GM19397 (cell line): ENCODE measurements at regions not wholly inside any gene's neighbourhood (a gene's known extent, or its start where the extent isn't known, plus 50 kb on each side); places are given as distances from the start of the nearest gene placed in this dataset.
"Not testable (repeated sequence)": the region's sequence is repeated elsewhere in the genome, so short reads cannot be mapped to it uniquely, and the experiment has no call there.

ENCODE experiments used
- ATAC-seq: cut with Tn5 transposase; IDR thresholded peaks from one replicate; pipeline ENCODE4 v1.9.1; 2021; ENCODE audit warnings: mild to moderate bottlenecking, moderate library complexity; ENCODE audit not compliant: unreplicated experiment

GRCh38 chr4:188430384-188430783 is 291.1 kb downstream of the TRIML1 start:
- no peak for ATAC-seq

GRCh38 chr4:188432328-188432727 is 293.1 kb downstream of the TRIML1 start:
- ATAC-seq, result no peak

GRCh38 chr4:188433741-188434315 is 294.6 kb downstream of the TRIML1 start:
- no peak for ATAC-seq

GRCh38 chr4:188434643-188435042 is 295.4 kb downstream of the TRIML1 start:
- ATAC-seq, result no peak

- ATAC-seq, result no peak
Observed at GRCh38 chr4:188435381-188435780, 296.1 kb downstream of the TRIML1 start.

GRCh38 chr4:188437535-188437934 is 298.3 kb downstream of the TRIML1 start:
- ATAC-seq, result no peak

GRCh38 chr4:188438391-188438824 is 299.2 kb downstream of the TRIML1 start:
- not testable (repeated sequence) for ATAC-seq

GRCh38 chr4:188439641-188440311 is 300.5 kb downstream of the TRIML1 start:
- ATAC-seq, result no peak

- no peak for ATAC-seq
Observed at GRCh38 chr4:188444500-188444899, 305.3 kb downstream of the TRIML1 start.

GRCh38 chr4:188448996-188449395 is 309.8 kb downstream of the TRIML1 start:
- not testable (repeated sequence) for ATAC-seq

- no peak for ATAC-seq
Observed at GRCh38 chr4:188450571-188450970, 311.3 kb downstream of the TRIML1 start.

GRCh38 chr4:188452097-188452496 is 312.9 kb downstream of the TRIML1 start:
- no peak for ATAC-seq

GRCh38 chr4:188454575-188454974 is 315.3 kb downstream of the TRIML1 start:
- no peak for ATAC-seq

GRCh38 chr4:188455062-188455752 is 316.0 kb downstream of the TRIML1 start:
- no peak for ATAC-seq

- ATAC-seq, result no peak
Observed at GRCh38 chr4:188459381-188459780, 320.1 kb downstream of the TRIML1 start.

- no peak for ATAC-seq
Observed at GRCh38 chr4:188463909-188464308, 324.7 kb downstream of the TRIML1 start.

- no peak for ATAC-seq
Observed at GRCh38 chr4:188466001-188466400, 326.8 kb downstream of the TRIML1 start.

- no peak for ATAC-seq
Observed at GRCh38 chr4:188484256-188484655, 345.0 kb downstream of the TRIML1 start.

GRCh38 chr4:188485906-188486305 is 346.7 kb downstream of the TRIML1 start:
- no peak for ATAC-seq

- no peak for ATAC-seq
Observed at GRCh38 chr4:188492886-188493285, 353.6 kb downstream of the TRIML1 start.

- no peak for ATAC-seq
Observed at GRCh38 chr4:188495169-188495568, 355.9 kb downstream of the TRIML1 start.

- ATAC-seq, result no peak
Observed at GRCh38 chr4:188511431-188511830, 372.2 kb downstream of the TRIML1 start.
